Activated CD8-positive, alpha-beta memory T cell treated with anti-CD3 and anti-CD28 coated beads, Interleukin-2, amount 50 U/mL, for 24 hours (primary cell): ENCODE measurements at regions not wholly inside any gene's neighbourhood (a gene's known extent, or its start where the extent isn't known, plus 50 kb on each side); places are given as distances from the start of the nearest gene placed in this dataset.

ENCODE experiments used
- DNase-seq: peaks from one replicate; pipeline ENCODE4 v3.0.0-alpha.2; 2020; ENCODE audit errors: extremely low read depth

GRCh38 chr12:3961591-3961990 lies 88.4 kb upstream of the PARP11 start:
- DNase-seq: no peak

GRCh38 chr12:3959799-3960560 lies 86.8 kb upstream of the PARP11 start:
- DNase-seq: no peak

DNA sequence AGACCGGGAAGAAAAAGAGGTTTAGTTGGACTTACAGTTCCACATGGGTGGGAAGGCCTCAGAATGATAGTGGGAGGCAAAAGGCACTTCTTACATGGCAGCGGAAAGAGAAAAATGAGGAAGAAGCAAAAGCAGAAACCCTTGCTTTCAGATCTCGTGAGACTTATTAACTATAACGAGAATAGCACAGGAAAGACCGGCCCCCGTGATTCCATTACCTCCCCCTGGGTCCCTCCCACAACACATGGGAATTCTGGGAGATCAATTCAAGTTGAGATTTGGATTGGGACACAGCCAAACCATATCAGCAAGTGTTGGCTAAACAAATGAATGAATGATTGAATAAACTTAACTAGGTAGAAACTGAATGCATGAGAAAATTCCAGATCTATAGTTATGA lies 85.3 kb upstream of the PARP11 start:
- DNase-seq: no peak

GRCh38 chr12:3951380-3952135 lies 78.4 kb upstream of the PARP11 start:
- no peak for DNase-seq

DNA sequence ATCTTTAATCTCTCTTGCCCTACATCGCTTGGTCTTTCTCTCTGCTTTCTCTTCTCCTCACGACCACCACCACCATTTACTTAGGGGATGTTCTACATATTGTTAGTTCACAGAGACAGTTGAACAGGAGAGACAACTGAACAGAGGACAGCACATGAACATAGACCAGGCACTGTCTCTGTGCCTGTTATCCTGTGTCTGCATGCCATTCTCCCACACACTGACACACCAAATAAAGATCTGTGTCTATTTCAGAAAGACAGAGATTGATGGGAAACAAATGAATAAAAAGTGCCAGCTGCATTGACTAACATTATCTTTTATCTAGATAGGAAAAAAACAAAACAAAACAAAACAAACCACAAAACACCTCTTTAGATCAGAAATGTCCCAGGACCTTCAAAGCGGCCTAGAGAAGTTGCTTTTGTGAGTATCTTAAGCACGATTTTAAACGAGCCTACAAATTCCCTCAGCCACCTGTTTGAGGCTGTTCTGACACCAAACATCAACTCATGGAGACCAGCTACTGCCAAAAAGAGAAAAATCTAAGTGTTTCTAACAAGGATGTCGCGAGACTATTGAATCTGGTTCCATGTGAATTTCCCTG lies 77.6 kb upstream of the PARP11 start:
- DNase-seq: no peak

GRCh38 chr12:3947781-3948180 lies 74.6 kb upstream of the PARP11 start:
- no peak for DNase-seq

- DNase-seq: no peak
Observed at GRCh38 chr12:3945671-3946070, 72.5 kb upstream of the PARP11 start.

- no peak for DNase-seq
Observed at GRCh38 chr12:3944620-3945019, 71.4 kb upstream of the PARP11 start.

- no peak for DNase-seq
Observed at GRCh38 chr12:3938042-3938544, 64.9 kb upstream of the PARP11 start.

GRCh38 chr12:3935078-3935477 lies 61.9 kb upstream of the PARP11 start:
- no peak for DNase-seq

DNA sequence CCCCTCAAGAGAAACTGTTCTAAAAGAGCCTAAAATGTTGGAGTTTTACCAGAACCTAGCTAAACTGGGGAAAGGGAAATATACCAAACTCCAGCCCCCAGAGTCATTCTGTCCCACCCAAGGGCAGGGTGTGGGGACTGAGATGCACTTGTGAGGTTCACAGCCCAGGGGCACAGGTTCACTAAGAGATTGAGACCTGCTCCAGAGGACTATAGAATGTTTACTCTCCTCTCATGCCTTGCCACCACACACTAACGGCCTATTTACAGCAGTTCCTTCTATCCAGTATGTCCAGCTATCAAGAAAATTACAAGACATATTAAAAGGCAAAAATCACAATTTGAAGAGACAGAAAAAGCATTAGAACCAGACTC lies 60.6 kb upstream of the PARP11 start:
- DNase-seq: no peak

DNA sequence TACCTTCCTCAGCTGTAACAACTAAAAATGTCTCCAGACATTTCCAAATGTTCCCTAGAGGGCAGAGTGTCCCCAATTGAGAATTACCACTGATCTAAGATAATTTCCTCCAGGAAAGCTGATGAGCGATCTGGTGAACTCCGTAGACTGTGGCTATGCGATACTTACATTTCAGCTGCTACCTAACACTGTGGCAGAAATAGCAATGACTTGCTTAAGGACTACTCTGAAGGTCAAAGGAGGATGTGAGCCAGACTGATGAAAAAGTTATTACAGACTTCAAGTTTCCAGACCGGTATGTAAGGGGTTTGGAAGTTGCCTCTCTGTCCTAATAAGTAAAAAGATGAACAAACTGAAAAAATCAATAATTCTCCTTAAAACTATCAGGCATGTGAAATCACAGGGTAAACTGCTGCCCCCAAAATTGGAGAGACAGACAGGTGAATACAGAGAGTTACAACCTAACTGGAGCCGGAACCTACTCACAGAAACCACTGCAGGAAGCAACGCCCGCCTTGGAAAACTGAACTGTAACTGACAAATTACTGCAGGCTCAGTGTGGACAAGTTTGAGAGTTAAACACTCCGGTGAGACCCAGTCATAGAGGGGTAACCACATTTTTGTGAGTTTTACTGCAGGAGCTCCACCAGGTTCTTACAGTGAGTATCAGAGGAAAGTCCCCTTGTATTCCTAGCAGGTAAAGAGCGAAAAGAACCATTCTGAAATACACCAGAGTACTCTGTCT lies 60.0 kb upstream of the PARP11 start:
- DNase-seq: no peak

DNA sequence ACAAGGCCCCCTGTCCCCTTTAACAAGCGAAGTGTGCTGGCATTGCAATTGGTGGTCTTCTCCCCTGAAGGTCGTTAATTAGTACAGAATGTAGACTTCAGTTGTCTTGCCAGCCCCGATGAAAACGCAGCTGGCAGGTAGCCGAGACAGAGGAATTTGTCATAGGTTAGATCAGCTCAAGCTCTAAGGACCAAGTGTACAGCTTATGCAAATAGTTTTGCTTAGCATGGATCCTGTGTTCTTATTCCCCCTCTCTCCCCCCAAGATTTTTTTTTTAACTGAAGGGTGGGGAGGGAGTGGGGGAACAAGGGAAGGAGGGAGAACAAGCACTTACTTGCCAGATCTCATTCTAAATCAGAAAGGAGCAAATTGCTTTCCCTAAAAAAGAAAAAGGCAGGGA lies 58.6 kb upstream of the PARP11 start:
- no peak for DNase-seq

- DNase-seq: no peak
Observed at GRCh38 chr12:3931206-3931605, 58.0 kb upstream of the PARP11 start.

GRCh38 chr12:3929875-3930615 lies 56.8 kb upstream of the PARP11 start:
- DNase-seq: no peak

DNA sequence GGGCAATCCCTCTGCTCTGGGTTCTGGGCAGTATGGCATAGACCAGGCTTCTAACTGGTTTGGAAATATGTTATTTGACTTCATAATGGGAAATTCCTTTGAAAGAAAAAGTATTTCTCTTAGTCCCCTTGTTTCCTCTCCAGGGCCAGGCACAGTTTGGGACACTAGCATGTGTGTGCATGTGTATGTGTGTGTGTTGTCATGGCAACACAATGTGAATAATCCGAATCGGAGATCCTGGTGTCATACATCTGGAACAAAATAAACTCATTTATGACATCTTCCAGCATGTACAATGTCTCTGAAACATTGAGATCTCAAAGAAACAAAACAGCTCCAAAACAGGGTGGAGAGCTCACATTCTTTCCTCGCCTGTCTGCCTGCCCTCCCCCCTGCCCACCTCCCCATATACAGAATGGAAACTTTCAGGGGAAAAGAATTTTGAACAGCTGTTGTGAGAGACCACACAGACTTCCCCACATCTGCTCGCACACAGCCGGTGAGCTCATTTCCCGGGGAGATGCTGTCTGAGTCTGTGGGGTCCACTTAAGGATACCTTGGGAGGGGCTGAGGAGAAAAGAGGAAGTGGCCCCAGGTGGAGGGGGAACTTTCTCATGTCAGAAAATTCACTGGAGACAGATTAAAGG lies 55.5 kb upstream of the PARP11 start:
- DNase-seq: no peak

- no peak for DNase-seq
Observed at GRCh38 chr12:3925621-3926020, 52.4 kb upstream of the PARP11 start.

DNA sequence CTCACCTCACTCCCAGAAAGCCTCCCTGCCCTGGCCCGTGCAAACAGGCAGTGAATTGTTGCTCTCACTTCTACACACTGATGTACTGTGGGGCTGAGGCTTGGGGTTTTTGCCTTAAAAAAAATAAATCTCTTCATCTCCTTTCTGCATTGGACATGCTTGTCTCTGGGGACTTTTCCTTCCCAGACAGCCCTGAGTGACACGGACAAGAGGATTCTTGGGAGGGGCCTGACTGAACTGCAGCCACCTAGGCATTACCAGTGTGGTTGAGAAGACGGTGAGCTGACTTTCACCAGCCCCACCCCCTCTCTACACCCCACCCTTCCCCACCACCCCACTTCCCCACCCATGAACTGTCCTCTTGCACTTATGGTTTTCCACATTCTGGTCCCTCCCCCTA lies 51.6 kb upstream of the PARP11 start:
- no peak for DNase-seq

GRCh38 chr12:3923021-3923420 lies 49.8 kb upstream of the PARP11 start:
- no peak for DNase-seq
